Esophagus squamous epithelium (tissue), 4 donors: ENCODE measurements at regions not wholly inside any gene's neighbourhood (a gene's known extent, or its start where the extent isn't known, plus 50 kb on each side); places are given as distances from the start of the nearest gene placed in this dataset.

Source experiments
- POLR2A ChIP-seq, 4 donors: fragments of 450-650 bp; IDR thresholded peaks; one replicate each; pipeline ENCODE4 v1.6.1; 2017; ENCODE audit warnings: antibody characterized with exemption in 4 of 4, mild to moderate bottlenecking in 4 of 4, moderate library complexity in 3 of 4
- TF ChIP-seq, protein P1 (sequence below), 6 experiments: fragments of 450-650 bp in 4 of 6; fragments of 200-600 bp in 2 of 6; sonication (generic) in 2 of 6; IDR thresholded peaks; one replicate each; pipeline ENCODE4 v1.5.1; 2016 to 2019; ENCODE audit warnings: antibody characterized with exemption in 6 of 6, mild to moderate bottlenecking in 4 of 6, moderate library complexity in 4 of 6

DNA sequence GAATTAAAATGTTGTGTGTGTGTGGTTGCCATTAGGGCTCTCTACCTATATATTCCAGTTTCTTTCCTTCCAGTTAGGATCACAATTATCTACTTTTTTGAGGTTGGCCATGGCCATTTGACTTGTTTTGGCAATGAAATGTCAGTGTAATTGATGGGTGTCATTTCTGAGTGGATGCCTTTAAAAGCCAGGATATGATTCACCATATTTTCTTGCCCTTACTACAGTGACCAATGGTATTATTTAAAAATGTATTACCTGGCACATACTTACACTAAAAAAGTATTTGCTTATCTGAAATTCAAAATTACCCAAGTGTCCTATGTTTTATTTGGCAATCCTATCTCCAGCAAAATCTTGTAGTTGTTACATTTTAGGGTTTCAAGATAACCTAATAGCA lies 258.7 kb upstream of the ACTBL2 start:
- TF ChIP-seq, protein P1, sequence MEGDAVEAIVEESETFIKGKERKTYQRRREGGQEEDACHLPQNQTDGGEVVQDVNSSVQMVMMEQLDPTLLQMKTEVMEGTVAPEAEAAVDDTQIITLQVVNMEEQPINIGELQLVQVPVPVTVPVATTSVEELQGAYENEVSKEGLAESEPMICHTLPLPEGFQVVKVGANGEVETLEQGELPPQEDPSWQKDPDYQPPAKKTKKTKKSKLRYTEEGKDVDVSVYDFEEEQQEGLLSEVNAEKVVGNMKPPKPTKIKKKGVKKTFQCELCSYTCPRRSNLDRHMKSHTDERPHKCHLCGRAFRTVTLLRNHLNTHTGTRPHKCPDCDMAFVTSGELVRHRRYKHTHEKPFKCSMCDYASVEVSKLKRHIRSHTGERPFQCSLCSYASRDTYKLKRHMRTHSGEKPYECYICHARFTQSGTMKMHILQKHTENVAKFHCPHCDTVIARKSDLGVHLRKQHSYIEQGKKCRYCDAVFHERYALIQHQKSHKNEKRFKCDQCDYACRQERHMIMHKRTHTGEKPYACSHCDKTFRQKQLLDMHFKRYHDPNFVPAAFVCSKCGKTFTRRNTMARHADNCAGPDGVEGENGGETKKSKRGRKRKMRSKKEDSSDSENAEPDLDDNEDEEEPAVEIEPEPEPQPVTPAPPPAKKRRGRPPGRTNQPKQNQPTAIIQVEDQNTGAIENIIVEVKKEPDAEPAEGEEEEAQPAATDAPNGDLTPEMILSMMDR (IDR thresholded peaks at IDR 0.05), result no peak
- no peak for TF ChIP-seq POLR2A (IDR thresholded peaks at IDR 0.05)
